AG10803 (cell line): ENCODE measurements at regions not wholly inside any gene's neighbourhood (a gene's known extent, or its start where the extent isn't known, plus 50 kb on each side); places are given as distances from the start of the nearest gene placed in this dataset.

ENCODE experiments used
- DNase-seq: peaks from one replicate; pipeline ENCODE4 v3.0.0; 2010; ENCODE audit warnings: low read depth
- H3K4me3 ChIP-seq: 2 replicates; pipeline ENCODE4 v1.5.1; 2011; ENCODE audit warnings: mild to moderate bottlenecking, low read length, control low read depth
- TF ChIP-seq, protein P1 (sequence below): conservative IDR thresholded peaks from 2 replicates; pipeline ENCODE4 v1.5.1; 2011; ENCODE audit warnings: mild to moderate bottlenecking, low read length, control low read depth, inconsistent platforms

DNA sequence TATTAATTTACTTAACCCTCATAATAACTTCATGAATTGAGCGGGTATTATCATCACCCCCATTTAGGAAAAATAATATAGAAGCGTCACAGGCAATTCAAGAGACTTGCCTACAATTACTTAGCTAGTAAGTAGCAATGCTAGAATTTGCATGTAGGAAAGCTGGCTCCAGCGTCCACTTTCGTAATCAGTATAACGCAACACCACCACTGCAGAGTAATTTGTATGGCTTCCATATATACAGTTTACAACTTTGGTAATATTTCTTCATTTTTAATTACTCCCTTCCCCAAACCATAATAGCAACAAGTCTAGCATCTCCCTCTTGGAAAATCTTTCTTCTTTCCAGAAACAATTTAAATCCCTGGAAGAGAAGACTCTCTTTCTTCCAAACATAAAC, 89.9 kb upstream of the OR5AK2 start:
- H3K4me3 ChIP-seq: no peak overlapping the region
- DNase-seq: no peak
- TF ChIP-seq, protein P1, sequence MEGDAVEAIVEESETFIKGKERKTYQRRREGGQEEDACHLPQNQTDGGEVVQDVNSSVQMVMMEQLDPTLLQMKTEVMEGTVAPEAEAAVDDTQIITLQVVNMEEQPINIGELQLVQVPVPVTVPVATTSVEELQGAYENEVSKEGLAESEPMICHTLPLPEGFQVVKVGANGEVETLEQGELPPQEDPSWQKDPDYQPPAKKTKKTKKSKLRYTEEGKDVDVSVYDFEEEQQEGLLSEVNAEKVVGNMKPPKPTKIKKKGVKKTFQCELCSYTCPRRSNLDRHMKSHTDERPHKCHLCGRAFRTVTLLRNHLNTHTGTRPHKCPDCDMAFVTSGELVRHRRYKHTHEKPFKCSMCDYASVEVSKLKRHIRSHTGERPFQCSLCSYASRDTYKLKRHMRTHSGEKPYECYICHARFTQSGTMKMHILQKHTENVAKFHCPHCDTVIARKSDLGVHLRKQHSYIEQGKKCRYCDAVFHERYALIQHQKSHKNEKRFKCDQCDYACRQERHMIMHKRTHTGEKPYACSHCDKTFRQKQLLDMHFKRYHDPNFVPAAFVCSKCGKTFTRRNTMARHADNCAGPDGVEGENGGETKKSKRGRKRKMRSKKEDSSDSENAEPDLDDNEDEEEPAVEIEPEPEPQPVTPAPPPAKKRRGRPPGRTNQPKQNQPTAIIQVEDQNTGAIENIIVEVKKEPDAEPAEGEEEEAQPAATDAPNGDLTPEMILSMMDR: no peak

DNA sequence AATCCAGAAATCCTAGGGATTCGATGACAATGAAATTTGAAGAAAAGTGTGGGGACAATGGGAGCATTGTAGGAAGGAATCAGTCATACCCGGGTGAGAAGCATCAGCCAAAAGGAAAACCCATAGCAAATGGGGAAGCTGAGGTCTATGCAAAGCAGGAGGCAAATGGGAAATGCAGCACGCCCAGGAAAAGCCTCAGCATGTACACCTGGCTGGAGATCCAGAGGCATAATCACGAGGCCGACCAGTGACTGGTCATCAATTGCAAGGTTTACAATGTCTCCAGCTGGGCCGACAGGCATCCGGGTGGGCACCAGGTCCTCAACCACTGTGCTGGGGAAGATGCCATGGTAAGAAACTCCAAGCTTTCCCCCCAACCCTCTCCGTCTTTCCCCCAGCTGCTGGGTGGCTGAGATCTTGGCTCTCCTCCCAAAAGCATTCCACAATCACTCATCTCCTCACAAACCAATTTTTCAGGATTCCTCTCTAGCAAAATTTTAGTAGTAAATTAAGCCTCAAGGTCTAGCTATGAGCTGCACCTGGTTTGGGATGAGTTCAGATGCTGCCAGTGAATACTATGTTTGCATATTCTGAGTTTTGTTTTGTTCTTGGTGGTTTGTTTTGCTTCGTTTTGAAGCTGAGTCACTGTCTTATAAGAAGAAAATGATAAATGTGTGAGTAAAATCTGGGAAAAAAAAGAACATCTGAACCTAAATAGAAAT, 98.0 kb upstream of the OR5AK2 start:
- H3K4me3 ChIP-seq: no peak overlapping the region
- TF ChIP-seq, protein P1: no peak
- no peak for DNase-seq

DNA sequence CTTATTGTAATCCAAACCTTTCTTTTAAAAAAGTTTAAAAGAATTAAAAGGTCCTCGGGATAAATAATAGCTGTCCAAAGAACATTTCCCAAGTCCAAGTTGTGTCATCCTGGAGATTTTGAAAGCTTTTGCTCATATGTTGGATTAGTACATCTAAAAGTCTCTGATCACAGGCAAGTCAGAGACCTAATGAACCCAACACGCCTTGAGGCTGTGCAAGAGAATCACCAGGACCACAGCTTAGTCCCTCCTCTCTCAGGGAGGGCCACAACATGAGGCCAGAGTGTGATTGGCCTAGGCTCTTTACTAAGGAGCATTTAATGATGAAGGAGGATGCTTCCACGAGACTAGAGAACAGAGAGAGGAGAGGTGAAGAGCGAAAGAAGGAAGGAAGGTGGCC, 98.7 kb upstream of the OR5AK2 start:
- no peak for DNase-seq
- no peak overlapping the region for H3K4me3 ChIP-seq
- TF ChIP-seq, protein P1: no peak

DNA sequence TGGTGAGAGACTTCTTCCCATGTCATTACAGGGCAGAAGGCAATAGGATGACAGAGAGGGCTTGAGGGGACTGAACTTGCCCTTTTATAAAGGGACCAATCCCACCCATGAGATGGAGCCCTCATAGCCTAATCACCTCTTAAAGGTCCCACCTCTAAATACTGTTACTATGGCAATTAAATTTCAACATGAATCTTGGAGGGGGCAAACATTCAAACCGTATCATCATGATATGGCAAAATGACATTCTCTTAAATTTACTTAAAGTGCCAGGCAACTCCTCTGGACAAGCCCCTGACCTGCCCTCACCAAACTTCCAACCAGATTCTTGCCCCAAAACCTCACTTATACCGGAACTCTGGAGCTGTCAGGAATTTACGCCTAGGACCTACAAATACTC, 100.8 kb upstream of the OR5AK2 start:
- no peak overlapping the region for H3K4me3 ChIP-seq
- TF ChIP-seq, protein P1: no peak
- no peak for DNase-seq

DNA sequence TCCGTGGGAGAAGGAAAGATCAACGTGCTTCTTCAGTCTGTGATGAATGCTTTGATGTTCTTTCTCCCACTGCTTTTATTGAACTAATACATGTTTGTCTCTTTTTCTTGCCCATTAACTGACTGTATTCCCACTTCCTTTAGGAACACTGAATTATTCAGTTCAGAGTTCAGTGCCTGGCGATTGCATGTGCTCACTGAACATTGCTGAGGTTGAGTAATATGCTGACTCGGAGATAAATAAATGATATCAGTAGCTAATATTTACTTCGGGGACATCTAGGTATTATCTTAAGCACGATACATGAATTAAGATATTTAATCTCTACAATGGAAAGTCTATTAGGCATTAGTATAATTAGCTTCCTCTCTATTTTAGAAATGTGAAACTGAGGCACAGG, 102.3 kb upstream of the OR5AK2 start:
- H3K4me3 ChIP-seq: no peak overlapping the region
- TF ChIP-seq, protein P1: no peak
- no peak for DNase-seq

DNA sequence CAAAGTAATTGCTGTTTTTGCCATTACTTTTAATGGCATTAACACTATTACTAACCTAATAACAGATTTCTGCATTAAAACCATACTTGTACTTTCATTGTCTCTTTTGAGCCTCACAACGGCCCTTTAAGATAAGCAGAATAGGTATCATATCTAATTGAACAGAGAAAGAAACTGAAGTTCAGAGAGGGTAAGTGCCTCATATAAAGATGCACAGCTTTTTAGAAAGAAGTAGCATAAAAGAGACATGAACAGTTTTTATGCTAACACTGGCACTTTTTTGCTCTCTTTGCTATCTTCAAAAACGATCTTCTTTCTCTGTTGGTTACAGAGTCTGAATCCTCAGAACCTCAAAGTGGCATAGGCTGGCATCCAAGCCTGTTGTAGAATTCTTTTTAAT, 102.9 kb upstream of the OR5AK2 start:
- TF ChIP-seq, protein P1: no peak
- H3K4me3 ChIP-seq: no peak overlapping the region
- DNase-seq: no peak

DNA sequence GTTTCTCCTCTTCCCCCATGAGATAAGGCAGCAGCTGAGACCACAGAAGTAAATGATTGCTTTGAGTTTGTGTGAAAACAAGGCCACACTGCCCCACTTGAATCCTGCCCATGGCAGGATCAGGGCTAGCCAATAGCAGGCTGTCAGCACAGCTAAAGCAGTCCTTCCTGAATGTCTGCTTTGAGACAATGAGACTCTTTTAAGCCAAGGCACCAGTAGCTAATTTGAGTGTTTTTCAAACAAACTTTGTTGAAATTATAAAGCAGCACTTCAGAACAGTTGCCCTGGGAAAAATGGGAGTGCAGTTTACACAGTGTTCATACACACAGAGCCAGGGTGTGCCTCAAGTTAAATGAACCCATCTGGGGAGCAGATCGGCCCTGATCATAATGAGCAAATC, 103.5 kb upstream of the OR5AK2 start:
- no peak for DNase-seq
- H3K4me3 ChIP-seq: no peak overlapping the region
- TF ChIP-seq, protein P1: no peak
